ENCODE measurements at regions not wholly inside any gene's neighbourhood (a gene's known extent, or its start where the extent isn't known, plus 50 kb on each side); places are given as distances from the start of the nearest gene placed in this dataset.

DNA sequence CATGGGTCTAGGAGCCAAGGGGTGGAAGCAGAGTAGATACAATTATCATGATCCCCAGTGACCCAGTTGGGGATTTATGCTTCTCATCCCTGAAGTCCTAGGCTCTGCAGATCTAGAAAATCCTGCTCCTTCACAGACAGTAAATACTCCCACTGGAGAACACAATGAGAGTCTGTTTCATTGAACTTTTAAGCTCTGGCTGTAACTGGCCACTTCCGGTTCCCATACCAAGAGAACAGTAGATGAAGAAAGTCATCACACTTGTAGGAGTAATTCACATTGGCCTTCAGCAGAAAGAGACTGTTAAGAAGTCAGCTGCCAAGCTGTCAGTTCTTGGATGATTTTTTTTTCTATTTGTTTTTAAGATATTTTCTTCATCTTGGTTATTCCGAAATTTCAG, 597.1 kb downstream of the ACTL7B start:
- no peak overlapping the region for H2AFZ ChIP-seq (ENCODE audit: insufficient read depth, low read depth, low read length, poor library complexity, severe bottlenecking)
- H3K4me3 Mint-ChIP-seq: no peak overlapping the region
- no peaks in the 10 kb centered on the region for H3K27me3 ChIP-seq (ENCODE audit: control insufficient read depth in 2 of 2, insufficient read depth in 2 of 2, low read length in 2 of 2)
- peaks cover 0 to 7% (median 2%) of the 10 kb centered on the region in 3 donors for H3K27me3 Mint-ChIP-seq (ENCODE audit: low read depth in 3 of 3)
- peaks cover 0 to 3% (median 0%) of the 10 kb centered on the region in 7 donors for H3K9me3 Mint-ChIP-seq
- no peaks in the 10 kb centered on the region for H3K36me3 Mint-ChIP-seq
- H3K4me1 Mint-ChIP-seq: peaks cover 4% of the 10 kb centered on the region
- no peak overlapping the region for H3K4me3 ChIP-seq (replicated peaks in 1 of 3; ENCODE audit: low read depth in 2 of 3, low read length in 3 of 3)
- peaks cover under 1 to 2% of the 10 kb centered on the region in 2 donors for H3K4me1 ChIP-seq (ENCODE audit: control insufficient read depth in 1 of 2, insufficient read depth in 2 of 2, low read length in 2 of 2)
- no peak for DNase-seq
- H3K27ac ChIP-seq (ENCODE audit: low read depth in 1 of 2, low read length in 2 of 2): no peak overlapping the region
- H3K4me2 ChIP-seq (replicated peaks; ENCODE audit: extremely low read depth, low read length, poor library complexity, severe bottlenecking): no peak overlapping the region
- H3K9ac ChIP-seq (ENCODE audit: insufficient read depth, low read length, poor library complexity, severe bottlenecking): no peak overlapping the region
- no peak for TF ChIP-seq CTCF (IDR thresholded peaks at IDR 0.05)
- H3K79me2 ChIP-seq (ENCODE audit: insufficient read depth, low read length): no peaks in the 10 kb centered on the region
- H3K27ac Mint-ChIP-seq: peak overlapping the region in 1 of 7 donors; percentile 64
- H3K9me3 ChIP-seq (replicated peaks in 1 of 2; ENCODE audit: control insufficient read depth in 1 of 2, insufficient read depth in 1 of 2, low read length in 2 of 2): no peaks in the 10 kb centered on the region
- no peaks in the 10 kb centered on the region for H4K20me1 ChIP-seq (ENCODE audit: insufficient read depth, low read length)
- no peaks in the 10 kb centered on the region for H3K36me3 ChIP-seq (replicated peaks in 1 of 2; ENCODE audit: control insufficient read depth in 1 of 2, insufficient read depth in 2 of 2, low read length in 2 of 2)
- intact Hi-C loops (cut with micrococcal nuclease): no loop called here
- WGBS (ENCODE audit: insufficient coverage): no CpG with 5 or more reads among the region's 2 CpGs

DNA sequence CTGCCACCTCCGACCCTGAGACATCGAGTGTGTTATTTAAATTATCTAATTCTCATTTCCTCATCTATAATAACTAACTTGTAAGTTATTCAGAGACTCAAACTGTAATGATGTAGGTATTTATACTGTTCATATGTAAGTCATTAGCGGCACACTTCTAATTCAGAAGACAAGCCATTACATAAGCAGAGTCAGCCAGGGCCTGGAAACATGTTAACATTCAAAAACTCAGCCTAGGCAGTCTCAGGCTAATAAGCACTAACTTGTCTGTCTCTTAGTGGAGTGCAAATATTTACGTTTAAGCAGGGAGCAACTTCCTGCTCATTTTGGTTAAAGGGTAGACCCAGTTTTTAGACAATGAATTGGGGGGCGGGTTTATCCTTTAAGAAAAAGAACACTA, 598.4 kb downstream of the ACTL7B start:
- H3K27me3 Mint-ChIP-seq (ENCODE audit: low read depth in 3 of 3): peaks cover 0 to 7% (median 0%) of the 10 kb centered on the region in 3 donors
- H3K4me1 Mint-ChIP-seq: no peaks in the 10 kb centered on the region
- no peak overlapping the region for H2AFZ ChIP-seq (ENCODE audit: insufficient read depth, low read depth, low read length, poor library complexity, severe bottlenecking)
- no peaks in the 10 kb centered on the region for H3K36me3 Mint-ChIP-seq
- H3K36me3 ChIP-seq (replicated peaks in 1 of 2; ENCODE audit: control insufficient read depth in 1 of 2, insufficient read depth in 2 of 2, low read length in 2 of 2): no peaks in the 10 kb centered on the region
- no peaks in the 10 kb centered on the region for H3K9me3 ChIP-seq (replicated peaks in 1 of 2; ENCODE audit: control insufficient read depth in 1 of 2, insufficient read depth in 1 of 2, low read length in 2 of 2)
- H3K4me1 ChIP-seq (ENCODE audit: control insufficient read depth in 1 of 2, insufficient read depth in 2 of 2, low read length in 2 of 2): no peaks in the 10 kb centered on the region
- no peaks in the 10 kb centered on the region for H3K79me2 ChIP-seq (ENCODE audit: insufficient read depth, low read length)
- H3K4me3 Mint-ChIP-seq: no peak overlapping the region
- no peak overlapping the region for H3K4me3 ChIP-seq (replicated peaks in 1 of 3; ENCODE audit: low read depth in 2 of 3, low read length in 3 of 3)
- H3K27ac Mint-ChIP-seq: no peak overlapping the region
- no peak overlapping the region for H3K27ac ChIP-seq (ENCODE audit: low read depth in 1 of 2, low read length in 2 of 2)
- no peak overlapping the region for H3K9ac ChIP-seq (ENCODE audit: insufficient read depth, low read length, poor library complexity, severe bottlenecking)
- TF ChIP-seq CTCF (IDR thresholded peaks at IDR 0.05): no peak
- no peaks in the 10 kb centered on the region for H3K27me3 ChIP-seq (ENCODE audit: control insufficient read depth in 2 of 2, insufficient read depth in 2 of 2, low read length in 2 of 2)
- H3K4me2 ChIP-seq (replicated peaks; ENCODE audit: extremely low read depth, low read length, poor library complexity, severe bottlenecking): no peak overlapping the region
- peaks cover 0 to 2% (median 0%) of the 10 kb centered on the region in 7 donors for H3K9me3 Mint-ChIP-seq
- no peak for DNase-seq
- no CpG with 5 or more reads among the region's 5 CpGs for WGBS (ENCODE audit: insufficient coverage)
- no peaks in the 10 kb centered on the region for H4K20me1 ChIP-seq (ENCODE audit: insufficient read depth, low read length)
- intact Hi-C loops (cut with micrococcal nuclease): no loop called here

Data from CD14-positive monocyte (primary cell).